SK-N-SH (cell line): ENCODE measurements at regions not wholly inside any gene's neighbourhood (a gene's known extent, or its start where the extent isn't known, plus 50 kb on each side); places are given as distances from the start of the nearest gene placed in this dataset.

Experiments
- CTCF ChIA-PET: fragments of 300-600, 350-600 bp; formaldehyde crosslinking; extraction: SDS; loops from one replicate; lab custom pipeline; 2021; lab: Yijun Ruan, JAX
- POLR2A ChIA-PET: fragments of 350-600 bp; sonication (Branson Sonifier 250); formaldehyde crosslinking; extraction: SDS; loops from one replicate; lab custom pipeline; 2020; ENCODE audit warnings: antibody characterized with exemption, inconsistent platforms; lab: Yijun Ruan, JAX
- DNase-seq: peaks from one replicate; pipeline ENCODE4 v3.0.0; 2012
- H2AFZ ChIP-seq: fragments of 200-600 bp; sonication (generic); 2 replicates; pipeline ENCODE4 v1.8.1; 2016; ENCODE audit warnings: antibody characterized with exemption, mild to moderate bottlenecking, low read depth
- H3F3A ChIP-seq: fragments of 200-600 bp; sonication (generic); replicated peaks from 2 replicates; pipeline ENCODE3; 2016; ENCODE audit warnings: antibody characterized with exemption, mild to moderate bottlenecking; ENCODE audit not compliant: insufficient read depth
- H3K27ac ChIP-seq, 2 experiments: fragments of 200-500 bp in 1 of 2; fragments of 200-600 bp in 1 of 2; sonication (Bioruptor generic) in 1 of 2; sonication (generic), shearing (Covaris generic) in 1 of 2; 2 replicates each; pipeline versions ENCODE4 v1.5.1 to v1.6.1; 2014 to 2016; ENCODE audit warnings: low read depth in 2 of 2, inconsistent platforms in 1 of 2, low read length in 1 of 2, mild to moderate bottlenecking in 1 of 2, mixed read lengths in 1 of 2
- H3K27me3 ChIP-seq: fragments of 200-600 bp; sonication (generic), shearing (Covaris generic); 2 replicates; pipeline ENCODE4 v1.6.1; 2016; ENCODE audit warnings: mixed run types; ENCODE audit not compliant: insufficient read depth
- H3K36me3 ChIP-seq, 2 experiments: fragments of 200-500 bp in 1 of 2; fragments of 200-600 bp in 1 of 2; sonication (Bioruptor generic) in 1 of 2; sonication (generic) in 1 of 2; replicated peaks in 1 of 2; 2 replicates each; pipeline versions ENCODE3 to v1.5.1; 2014 to 2016; ENCODE audit warnings: low read length in 1 of 2, mild to moderate bottlenecking in 1 of 2; ENCODE audit not compliant: insufficient read depth in 2 of 2, control insufficient read depth in 1 of 2
- H3K4me1 ChIP-seq, 2 experiments: fragments of 200-500 bp in 1 of 2; fragments of 200-600 bp in 1 of 2; sonication (Bioruptor generic) in 1 of 2; sonication (generic), shearing (Covaris generic) in 1 of 2; 2 replicates each; pipeline versions ENCODE4 v1.5.1 to v1.6.1; 2014 to 2016; ENCODE audit warnings: low read depth in 1 of 2, low read length in 1 of 2, mixed run types in 1 of 2; ENCODE audit not compliant: insufficient read depth in 2 of 2, control insufficient read depth in 1 of 2
- H3K4me2 ChIP-seq: fragments of 200-600 bp; sonication (generic), shearing (Covaris generic); 2 replicates; pipeline ENCODE4 v1.6.1; 2017; ENCODE audit warnings: mixed run types
- H3K4me3 ChIP-seq, 2 experiments: fragments of 200-500 bp in 1 of 2; fragments of 200-600 bp in 1 of 2; sonication (Bioruptor generic) in 1 of 2; sonication (generic), shearing (Covaris generic) in 1 of 2; 2 replicates each; pipeline versions ENCODE4 v1.5.1 to v1.8.1; 2014 to 2016; ENCODE audit warnings: low read depth in 2 of 2, inconsistent platforms in 1 of 2, low read length in 1 of 2, mild to moderate bottlenecking in 1 of 2, mixed read lengths in 1 of 2, moderate library complexity in 1 of 2
- H3K79me2 ChIP-seq: fragments of 200-600 bp; sonication (generic); 2 replicates; pipeline ENCODE4 v1.8.1; 2017; ENCODE audit warnings: mild to moderate bottlenecking; ENCODE audit not compliant: insufficient read depth
- H3K9ac ChIP-seq: fragments of 200-600 bp; sonication (generic); 2 replicates; pipeline ENCODE4 v1.6.1; 2017; ENCODE audit warnings: mixed run types
- H3K9me2 ChIP-seq: fragments of 200-600 bp; sonication (generic); 2 replicates; pipeline ENCODE4 v1.6.1; 2017; ENCODE audit warnings: mixed run types
- H3K9me3 ChIP-seq: fragments of 200-600 bp; sonication (generic); 2 replicates; pipeline ENCODE4 v1.6.1; 2017; ENCODE audit warnings: mixed run types, mild to moderate bottlenecking, moderate library complexity
- H4K20me1 ChIP-seq: fragments of 200-600 bp; sonication (generic); 2 replicates; pipeline ENCODE4 v1.6.1; 2017; ENCODE audit warnings: mild to moderate bottlenecking, mixed run types; ENCODE audit not compliant: insufficient read depth
- CHD2 ChIP-seq: fragments of 150-350 bp; IDR thresholded peaks from 2 replicates; pipeline ENCODE4 v1.6.1; 2018; ENCODE audit warnings: low read length; ENCODE audit not compliant: partially characterized antibody
- CTCF ChIP-seq: fragments of 200-600 bp; sonication (generic); IDR thresholded peaks from 2 replicates; pipeline ENCODE4 v1.6.1; 2017; ENCODE audit warnings: antibody characterized with exemption, mild to moderate bottlenecking, moderate library complexity
- EZH2phosphoT487 ChIP-seq: fragments of 200-600 bp; sonication (generic); IDR thresholded peaks from 2 replicates; pipeline ENCODE4 v1.6.1; 2017; ENCODE audit warnings: low read depth, mixed run types, mild to moderate bottlenecking, antibody characterized with exemption, moderate library complexity, borderline replicate concordance
- FOSL2 ChIP-seq: IDR thresholded peaks from 2 replicates; pipeline ENCODE4 v1.4.0; 2012; ENCODE audit warnings: low read depth, mild to moderate bottlenecking, moderate library complexity, borderline replicate concordance
- JUND ChIP-seq: IDR thresholded peaks from 2 replicates; pipeline ENCODE4 v1.4.0; 2012
- MAX ChIP-seq: IDR thresholded peaks from 2 replicates; pipeline ENCODE4 v1.4.0; 2012; ENCODE audit warnings: low read depth
- NFIC ChIP-seq: IDR thresholded peaks from 2 replicates; pipeline ENCODE4 v1.4.0; 2012; ENCODE audit warnings: borderline replicate concordance
- NRF1 ChIP-seq: IDR thresholded peaks from 2 replicates; pipeline ENCODE4 v1.6.1; 2012; ENCODE audit warnings: low read depth, mild to moderate bottlenecking, low read length
- RAD21 ChIP-seq: IDR thresholded peaks from 2 replicates; pipeline ENCODE4 v1.6.1; 2012; ENCODE audit warnings: mild to moderate bottlenecking, low read length
- RXRA ChIP-seq: IDR thresholded peaks from 2 replicates; pipeline ENCODE4 v1.4.0; 2012; ENCODE audit warnings: low read depth, mild to moderate bottlenecking, borderline replicate concordance
- SIN3A ChIP-seq: IDR thresholded peaks from 2 replicates; pipeline ENCODE4 v1.6.1; 2012; ENCODE audit warnings: low read depth, mild to moderate bottlenecking, low read length, moderate library complexity, borderline replicate concordance
- SMC3 ChIP-seq: IDR thresholded peaks from 2 replicates; pipeline ENCODE4 v1.6.1; 2012; ENCODE audit warnings: low read depth, low read length, improper control_type of control experiment
- TAF1 ChIP-seq: IDR thresholded peaks from 2 replicates; pipeline ENCODE4 v1.6.1; 2012; ENCODE audit warnings: low read depth, mild to moderate bottlenecking, low read length, moderate library complexity, borderline replicate concordance
- TEAD4 ChIP-seq: IDR thresholded peaks from 2 replicates; pipeline ENCODE4 v1.4.0; 2012; ENCODE audit warnings: mild to moderate bottlenecking, borderline replicate concordance; ENCODE audit not compliant: insufficient read depth
- USF2 ChIP-seq: fragments of 150-350 bp; IDR thresholded peaks from 2 replicates; pipeline ENCODE4 v1.6.1; 2017; ENCODE audit warnings: antibody characterized with exemption, low read length, low read depth, borderline replicate concordance
- YY1 ChIP-seq: IDR thresholded peaks from 2 replicates; pipeline ENCODE4 v1.4.0; 2012; ENCODE audit warnings: low read depth, mild to moderate bottlenecking
- ZBTB33 ChIP-seq: IDR thresholded peaks from 2 replicates; pipeline ENCODE4 v1.4.0; 2012; ENCODE audit warnings: low read depth, borderline replicate concordance
- WGBS: methylation state at CpG from one replicate; pipeline ENCODE4 v1.1.6; 2017; ENCODE audit warnings: low lambda C conversion rate; 5-methylcytosine and 5-hydroxymethylcytosine counted together

- Histone ChIP-seq H3K79me2 (no peaks in the 10 kb centered on the region), H3K4me2 (no peak overlapping the region), H3K9ac (no peak overlapping the region), H3K27me3 (peaks cover 20% of the 10 kb centered on the region), H4K20me1 (no peaks in the 10 kb centered on the region), H2AFZ (no peak overlapping the region), H3K27ac (no peak overlapping the region), H3K9me2 (no peaks in the 10 kb centered on the region), H3K4me3 (no peak overlapping the region), H3K36me3 (no peaks in the 10 kb centered on the region), H3F3A (no peaks in the 10 kb centered on the region), H3K4me1 (no peaks in the 10 kb centered on the region), H3K9me3 (no peaks in the 10 kb centered on the region)
- 22% methylated on average over 11 of the region's 11 CpGs for WGBS
- no peak for TF ChIP-seq CHD2
- no peak for TF ChIP-seq JUND
- TF ChIP-seq YY1: no peak
- no peak for TF ChIP-seq RXRA
- no peak for TF ChIP-seq NRF1
- no peak for TF ChIP-seq USF2
- no peak for TF ChIP-seq NFIC
- TF ChIP-seq SIN3A: no peak
- TF ChIP-seq TAF1: no peak
- TF ChIP-seq RAD21: no peak
- no peak for TF ChIP-seq TEAD4
- no peak for TF ChIP-seq MAX
- TF ChIP-seq SMC3: no peak
- TF ChIP-seq FOSL2: no peak
- TF ChIP-seq ZBTB33: no peak
- TF ChIP-seq EZH2phosphoT487: no peak
- TF ChIP-seq CTCF: no peak
- ChIA-PET CTCF (interaction anchor here (0.7 kb wide), 1 partner anchor 499 kb away, joined by 3 read pairs; no protein-coding TSS in a partner anchor), POLR2A (no interaction called here)
- no peak for DNase-seq
Observed at GRCh38 chr19:29029268-29029958, 183.5 kb downstream of the UQCRFS1 start.
